Muscle of leg (tissue), 3 donors: ENCODE measurements at regions not wholly inside any gene's neighbourhood (a gene's known extent, or its start where the extent isn't known, plus 50 kb on each side); places are given as distances from the start of the nearest gene placed in this dataset.
"Not testable (repeated sequence)": the region's sequence is repeated elsewhere in the genome, so short reads cannot be mapped to it uniquely, and the experiment has no call there.

Experiments
- DNase-seq: peaks from one replicate; pipeline ENCODE4 v3.0.0; 2013
- H3K27ac ChIP-seq: one replicate; pipeline ENCODE4 v1.5.1; 2013; ENCODE audit warnings: mild to moderate bottlenecking, low read length, control low read depth
- H3K27me3 ChIP-seq: one replicate; pipeline ENCODE4 v1.6.1; 2013; ENCODE audit warnings: low read length; ENCODE audit not compliant: control insufficient read depth, insufficient read depth
- H3K36me3 ChIP-seq: one replicate; pipeline ENCODE4 v1.6.1; 2013; ENCODE audit warnings: low read length; ENCODE audit not compliant: control insufficient read depth, insufficient read depth
- H3K4me1 ChIP-seq: one replicate; pipeline ENCODE4 v1.6.1; 2013; ENCODE audit warnings: low read length; ENCODE audit not compliant: control insufficient read depth, insufficient read depth
- H3K4me3 ChIP-seq: one replicate; pipeline ENCODE4 v1.5.1; 2013; ENCODE audit warnings: low read length, control low read depth
- H3K9me3 ChIP-seq: replicated peaks from 2 replicates; pipeline ENCODE4 v1.6.1; 2013; ENCODE audit warnings: low read depth, low read length; ENCODE audit not compliant: control insufficient read depth
- WGBS: methylation state at CpG from one replicate; pipeline ENCODE4 v1.1.5; 2013; ENCODE audit warnings: missing lambda C conversion rate; ENCODE audit not compliant: insufficient coverage; 5-methylcytosine and 5-hydroxymethylcytosine counted together

GRCh38 chr15:95622843-95623242 is 707.7 kb upstream of the NR2F2 start:
- no peaks in the 10 kb centered on the region for H3K36me3 ChIP-seq
- peaks cover 7% of the 10 kb centered on the region for H3K4me1 ChIP-seq
- no peaks in the 10 kb centered on the region for H3K27me3 ChIP-seq
- peaks cover 2% of the 10 kb centered on the region for H3K9me3 ChIP-seq
- H3K27ac ChIP-seq, result no peak overlapping the region
- no peak overlapping the region for H3K4me3 ChIP-seq
- DNase-seq, result no peak

- WGBS, result no CpG with 5 or more reads among the region's 1 CpG
- Histone ChIP-seq H3K36me3 (no peaks in the 10 kb centered on the region), H3K27ac (no peak overlapping the region), H3K4me1 (peaks cover 7% of the 10 kb centered on the region), H3K4me3 (no peak overlapping the region), H3K27me3 (no peaks in the 10 kb centered on the region), H3K9me3 (peaks cover 2% of the 10 kb centered on the region)
- peak; percentile 66 for DNase-seq
Observed at GRCh38 chr15:95624100-95624499, 706.4 kb upstream of the NR2F2 start.

- WGBS, result no CpG with 5 or more reads among the region's 6 CpGs
- no peak for DNase-seq
- H3K27me3 ChIP-seq, result no peaks in the 10 kb centered on the region
- no peaks in the 10 kb centered on the region for H3K36me3 ChIP-seq
- no peak overlapping the region for H3K4me3 ChIP-seq
- H3K4me1 ChIP-seq, result peaks cover 7% of the 10 kb centered on the region
- peaks cover 2% of the 10 kb centered on the region for H3K9me3 ChIP-seq
- H3K27ac ChIP-seq, result no peak overlapping the region
Observed at GRCh38 chr15:95624616-95625361, 705.7 kb upstream of the NR2F2 start.

- Histone ChIP-seq H3K27me3 (no peaks in the 10 kb centered on the region), H3K4me1 (peaks cover 7% of the 10 kb centered on the region), H3K27ac (peak overlapping the region; percentile 71), H3K36me3 (no peaks in the 10 kb centered on the region), H3K9me3 (peaks cover 2% of the 10 kb centered on the region), H3K4me3 (no peak overlapping the region)
- peak; percentile 50 for DNase-seq
- 2% methylated on average over 4 of the region's 15 CpGs for whole genome bisulfite sequencing
Observed at GRCh38 chr15:95626501-95627361, 703.8 kb upstream of the NR2F2 start.

DNA sequence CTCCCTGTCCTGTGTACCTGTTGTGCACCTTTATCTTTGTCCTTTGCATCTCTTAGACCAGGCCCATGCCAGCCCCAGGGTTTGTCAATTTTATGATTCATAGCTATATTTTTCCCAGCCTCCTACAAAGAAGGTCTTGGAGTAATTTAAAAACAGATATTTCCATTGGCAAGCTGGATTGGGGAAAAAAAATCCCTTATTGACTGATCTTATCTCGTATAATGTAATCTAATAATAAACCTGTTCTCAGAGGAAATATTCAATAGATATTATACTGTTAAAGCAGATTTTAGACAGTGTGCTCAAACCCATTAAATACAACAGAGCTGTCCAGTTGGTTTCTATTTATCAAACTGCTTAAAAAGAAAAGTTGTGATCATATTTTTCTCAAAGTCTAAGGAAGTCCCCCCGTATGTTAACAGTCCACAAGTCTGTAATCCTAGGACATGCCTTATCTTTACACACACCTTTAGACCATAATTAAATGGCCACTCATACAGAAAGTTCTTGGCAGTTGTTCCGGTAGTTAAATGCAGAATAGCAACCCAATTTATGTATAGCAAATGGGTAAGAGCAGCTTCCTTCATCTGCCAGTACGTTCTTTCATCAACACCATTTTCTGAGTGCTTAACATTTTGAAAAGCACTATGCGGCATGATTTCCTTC is 700.9 kb upstream of the NR2F2 start:
- Histone ChIP-seq H3K27me3 (no peaks in the 10 kb centered on the region), H3K36me3 (no peaks in the 10 kb centered on the region), H3K4me3 (no peak overlapping the region), H3K27ac (no peak overlapping the region), H3K4me1 (peaks cover 7% of the 10 kb centered on the region), H3K9me3 (no peaks in the 10 kb centered on the region)
- DNase-seq, result no peak
- no CpG with 5 or more reads among the region's 5 CpGs for WGBS

GRCh38 chr15:95630683-95631082 is 699.8 kb upstream of the NR2F2 start:
- Histone ChIP-seq H3K4me1 (peaks cover 7% of the 10 kb centered on the region), H3K4me3 (no peak overlapping the region), H3K9me3 (no peaks in the 10 kb centered on the region), H3K27ac (no peak overlapping the region), H3K36me3 (no peaks in the 10 kb centered on the region), H3K27me3 (no peaks in the 10 kb centered on the region)
- no CpG with 5 or more reads among the region's 1 CpG for WGBS
- no peak for DNase-seq

DNA sequence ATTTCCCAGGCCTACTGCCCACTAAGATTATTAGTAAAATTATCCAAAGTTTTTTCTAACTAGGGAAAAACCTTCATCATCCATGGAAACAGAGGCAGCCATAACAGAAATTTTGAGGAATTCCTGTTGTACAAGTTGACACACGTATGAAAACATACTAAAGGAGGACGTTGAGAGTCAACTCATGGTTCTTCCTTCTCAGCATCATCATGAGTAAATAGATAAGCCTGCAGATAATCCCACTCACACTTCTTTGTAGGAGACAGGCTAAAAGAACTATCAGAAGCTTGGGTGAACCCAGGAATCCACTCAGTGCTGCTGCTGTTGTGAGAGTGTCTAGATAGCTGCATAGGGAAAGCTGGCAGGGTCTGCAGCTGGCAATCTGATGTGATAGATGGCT is 694.8 kb upstream of the NR2F2 start:
- Histone ChIP-seq H3K36me3 (no peaks in the 10 kb centered on the region), H3K4me3 (no peak overlapping the region), H3K27ac (no peak overlapping the region), H3K9me3 (no peaks in the 10 kb centered on the region), H3K27me3 (no peaks in the 10 kb centered on the region), H3K4me1 (no peaks in the 10 kb centered on the region)
- WGBS, result no CpG with 5 or more reads among the region's 2 CpGs
- no peak for DNase-seq

DNA sequence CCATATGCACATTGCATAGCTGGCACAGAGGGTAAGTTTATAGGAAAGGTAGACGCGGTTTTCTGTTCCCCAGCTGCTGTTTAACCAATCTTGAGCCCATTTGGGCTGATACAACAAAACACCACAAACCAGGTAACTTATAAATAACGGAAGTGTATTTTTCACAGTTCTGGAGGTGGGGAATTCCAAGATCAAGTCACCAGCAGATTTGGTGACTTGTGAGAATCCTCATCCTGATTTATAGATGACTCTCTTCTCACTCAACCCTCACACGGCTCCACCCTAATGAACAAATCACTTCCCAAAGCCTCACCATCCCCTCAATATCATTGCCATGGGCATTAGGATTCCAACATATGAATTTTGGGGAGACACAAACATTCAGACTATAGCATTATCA is 694.4 kb upstream of the NR2F2 start:
- Histone ChIP-seq H3K4me3 (no peak overlapping the region), H3K27ac (no peak overlapping the region), H3K9me3 (no peaks in the 10 kb centered on the region), H3K27me3 (no peaks in the 10 kb centered on the region), H3K36me3 (no peaks in the 10 kb centered on the region), H3K4me1 (no peaks in the 10 kb centered on the region)
- WGBS, result 100% methylated on average over 1 of the region's 4 CpGs
- no peak for DNase-seq

DNA sequence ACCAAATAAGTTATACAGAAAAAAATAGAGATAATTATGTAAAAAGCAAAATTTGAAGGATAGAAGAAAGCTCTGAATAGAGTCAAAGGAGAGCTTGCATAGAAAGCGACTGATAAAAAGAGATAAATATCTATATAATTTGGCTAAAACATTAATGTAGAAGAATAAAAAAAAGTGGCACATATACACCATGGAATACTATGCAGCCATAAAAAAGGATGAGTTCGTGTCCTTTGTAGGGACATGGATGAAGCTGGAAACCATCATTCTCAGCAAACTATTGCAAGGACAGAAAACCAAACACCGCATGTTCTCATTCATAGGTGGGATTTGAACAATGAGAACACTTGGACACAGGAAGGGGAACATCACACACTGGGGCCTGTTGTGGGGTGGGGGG is 693.3 kb upstream of the NR2F2 start:
- DNase-seq, H3K27me3 ChIP-seq, H3K36me3 ChIP-seq, H3K9me3 ChIP-seq, H3K27ac ChIP-seq, H3K4me3 ChIP-seq, H3K4me1 ChIP-seq: not testable (repeated sequence)
- WGBS, result no CpG with 5 or more reads among the region's 3 CpGs

DNA sequence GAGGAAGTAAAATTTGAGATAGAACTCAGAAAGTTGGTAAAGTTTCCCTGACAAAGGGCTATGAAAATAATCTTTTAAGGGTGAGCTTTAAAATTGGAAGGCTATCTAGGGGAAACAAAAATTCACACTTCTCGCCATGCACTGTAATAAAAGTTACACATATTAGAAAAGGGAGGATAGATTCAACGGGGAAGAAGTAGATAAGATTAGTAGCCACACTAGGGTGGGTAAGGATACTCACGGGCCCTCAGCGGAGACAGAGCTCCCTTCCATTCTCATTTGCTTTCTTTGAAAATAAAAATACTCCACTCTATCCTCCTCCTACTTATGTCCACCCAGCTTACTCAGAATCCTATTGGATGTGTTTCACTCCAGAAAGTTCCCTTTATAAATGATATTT is 691.3 kb upstream of the NR2F2 start:
- H3K27me3 ChIP-seq, result no peaks in the 10 kb centered on the region
- H3K27ac ChIP-seq, result no peak overlapping the region
- DNase-seq, result no peak
- H3K4me3 ChIP-seq, result no peak overlapping the region
- no peaks in the 10 kb centered on the region for H3K9me3 ChIP-seq
- WGBS, result no CpG with 5 or more reads among the region's 4 CpGs
- H3K4me1 ChIP-seq, result no peaks in the 10 kb centered on the region
- no peaks in the 10 kb centered on the region for H3K36me3 ChIP-seq
